ENCODE measurements at regions not wholly inside any gene's neighbourhood (a gene's known extent, or its start where the extent isn't known, plus 50 kb on each side); places are given as distances from the start of the nearest gene placed in this dataset.
A peak's percentile ranks its signal among the peaks of the same experiment; 100 is the strongest.

DNA sequence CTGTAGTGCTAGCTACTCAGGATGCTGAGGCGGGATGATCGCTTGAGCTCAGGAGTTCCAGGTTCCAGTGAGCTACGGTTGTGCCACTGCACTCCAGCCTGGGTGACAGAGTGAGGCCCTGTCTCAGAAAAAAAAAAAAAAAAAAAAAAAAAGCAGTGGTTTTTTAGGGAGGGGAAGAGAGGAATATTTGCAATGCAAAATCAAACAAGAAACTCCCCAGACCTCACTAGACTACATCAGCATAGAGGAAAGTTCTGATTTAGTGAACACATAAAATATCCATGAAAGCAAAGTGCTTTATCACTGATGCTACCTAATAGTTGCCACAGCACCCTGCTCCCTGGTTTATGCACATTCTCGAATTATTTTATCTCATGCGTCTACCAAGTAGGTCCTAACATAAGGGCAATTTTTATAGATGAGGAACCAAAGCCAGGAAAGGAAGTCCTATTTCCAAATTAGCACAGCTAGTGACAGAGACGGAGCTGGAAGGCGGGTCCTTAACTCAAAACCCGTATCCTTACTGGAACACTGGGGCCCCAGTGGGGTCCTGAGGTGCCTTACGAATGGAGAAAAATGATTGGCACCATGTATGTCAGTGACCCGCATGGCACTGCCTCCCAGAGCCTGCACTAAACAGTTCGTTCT, 50.7 kb upstream of the GPR157 start:
- DNase-seq: no peak

DNA sequence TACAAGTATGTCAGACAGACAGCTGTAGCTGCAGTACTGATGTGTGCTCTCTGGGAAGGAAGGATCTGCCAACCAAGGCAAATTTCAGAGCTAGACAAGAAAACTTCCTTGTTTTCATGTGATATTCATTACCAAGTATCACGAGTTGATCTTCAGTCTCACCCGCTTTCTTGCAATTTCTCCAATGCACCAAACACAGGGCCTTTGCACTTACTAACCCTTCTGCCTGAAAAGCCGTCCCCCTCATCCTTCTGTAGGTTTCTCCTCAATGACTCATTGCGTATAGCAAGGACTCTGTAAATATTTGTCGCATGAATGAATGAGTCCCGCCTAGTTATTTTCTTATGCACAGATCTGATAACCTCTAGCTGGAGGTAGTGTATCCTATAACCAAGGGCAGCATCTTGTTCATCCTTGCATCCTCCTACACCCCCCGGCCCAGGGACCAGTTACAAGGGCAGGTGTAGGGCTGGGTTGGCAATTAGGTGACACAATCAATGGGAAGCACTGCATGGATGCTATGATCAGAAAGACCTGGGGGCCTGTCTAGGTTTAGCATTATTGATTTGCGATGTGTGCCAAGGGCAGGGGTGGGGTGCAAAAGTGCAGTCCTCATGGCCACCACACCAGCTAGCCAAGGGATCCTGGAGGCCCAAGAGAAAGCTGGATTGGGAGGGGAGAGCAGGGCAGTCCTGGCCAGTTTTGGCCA, 51.4 kb upstream of the GPR157 start:
- no peak for DNase-seq

DNA sequence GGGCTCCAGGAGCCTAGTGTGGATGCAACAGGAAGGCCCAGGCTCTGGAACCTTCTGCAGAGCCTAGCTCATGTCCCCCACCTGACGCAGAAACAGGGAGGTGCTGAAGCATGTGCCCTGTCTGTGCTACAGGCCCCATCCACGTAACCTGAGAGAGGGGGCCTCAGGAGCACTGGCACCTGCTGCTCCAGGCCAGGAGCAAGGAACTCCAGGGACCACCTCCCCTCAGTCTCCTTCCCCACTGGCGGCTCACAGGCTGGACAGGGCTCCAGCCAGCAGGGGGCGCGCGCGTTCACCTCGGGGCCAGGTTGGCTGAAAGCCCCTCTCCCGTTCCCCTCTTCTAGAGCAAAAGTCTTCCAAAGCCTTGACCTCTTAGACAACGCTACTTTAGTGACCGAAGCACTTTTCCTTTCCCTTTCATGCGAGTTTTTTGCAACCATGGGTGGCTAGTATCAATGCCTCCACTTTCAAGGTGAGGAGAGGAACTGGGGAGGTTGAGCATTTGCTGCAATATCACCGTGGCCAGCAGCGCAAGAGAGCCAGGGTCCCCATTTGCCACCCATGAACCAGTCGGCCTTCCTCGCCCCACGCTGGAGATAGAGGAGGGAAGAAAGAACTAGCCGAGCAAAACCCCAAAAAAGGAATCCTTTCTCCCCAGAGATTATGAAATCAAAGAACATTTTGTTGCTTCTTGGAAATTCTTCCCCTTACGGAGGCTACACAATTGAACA, 52.4 kb upstream of the GPR157 start:
- peak; percentile 81 to 84 for DNase-seq

DNA sequence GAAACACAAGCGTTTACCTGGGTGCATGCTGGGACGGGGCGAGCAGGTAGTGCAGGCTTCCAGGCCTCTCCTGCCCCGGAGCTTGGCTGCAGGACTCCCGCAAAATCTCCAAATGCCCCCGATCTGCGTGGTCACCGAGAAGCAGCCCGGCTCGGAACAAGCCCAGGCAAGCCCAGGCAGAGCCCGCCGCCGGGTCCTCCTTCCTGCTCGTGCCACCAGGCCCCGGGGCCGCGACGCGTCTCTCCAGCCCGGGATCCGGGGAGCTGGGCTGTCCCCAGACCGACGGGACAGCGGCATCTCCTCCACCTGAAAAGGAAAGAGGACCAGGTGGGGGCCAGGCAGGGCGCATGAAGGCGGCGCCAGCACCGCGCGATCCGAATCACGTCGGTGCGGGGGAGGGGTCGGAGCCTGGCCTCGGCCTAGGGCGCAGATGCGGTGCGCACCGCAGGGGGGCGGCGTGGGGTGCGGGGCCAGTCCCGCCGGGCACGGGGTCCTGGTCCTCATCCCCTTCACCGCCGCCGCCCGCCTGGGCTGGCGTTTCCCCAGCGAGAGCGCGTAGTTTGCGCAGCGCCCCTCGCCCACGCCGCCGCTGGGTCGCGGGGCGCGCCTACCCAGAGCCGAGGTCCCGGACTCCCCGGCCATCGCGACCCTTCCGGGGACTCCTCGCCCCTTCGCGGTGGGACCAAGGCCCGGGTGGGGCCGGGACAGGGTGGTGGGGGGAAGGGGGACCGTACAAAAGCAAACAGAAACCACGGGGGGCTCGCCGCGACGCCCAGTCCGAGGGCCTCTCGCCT, 52.4 kb upstream of the H6PD start:
- peak; percentile 31 to 41 for DNase-seq

DNA sequence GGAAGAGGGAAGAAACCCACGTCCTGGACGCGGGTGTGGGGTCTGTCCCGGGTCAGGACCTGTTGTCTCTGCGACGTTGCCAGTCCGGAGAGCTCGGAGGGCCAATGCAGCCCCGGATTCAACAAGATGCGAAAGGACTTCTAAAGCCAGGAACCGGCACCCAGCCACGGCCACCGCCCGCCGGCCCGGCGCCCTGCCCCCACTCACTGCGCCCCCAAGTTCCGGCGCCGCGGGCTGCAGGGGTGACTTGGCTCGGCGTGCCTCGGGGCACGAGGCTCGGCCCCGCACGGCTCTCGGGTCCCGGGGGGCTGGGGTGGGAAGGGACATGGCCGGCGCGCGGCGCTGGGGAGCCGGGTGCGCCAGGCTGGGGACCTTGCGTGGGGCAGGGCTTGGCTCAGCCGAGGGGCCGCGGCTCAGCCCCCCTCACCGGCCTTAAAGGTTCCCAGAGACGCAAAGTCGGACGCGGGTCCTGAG, 51.8 kb upstream of the H6PD start:
- no peak for DNase-seq

DNA sequence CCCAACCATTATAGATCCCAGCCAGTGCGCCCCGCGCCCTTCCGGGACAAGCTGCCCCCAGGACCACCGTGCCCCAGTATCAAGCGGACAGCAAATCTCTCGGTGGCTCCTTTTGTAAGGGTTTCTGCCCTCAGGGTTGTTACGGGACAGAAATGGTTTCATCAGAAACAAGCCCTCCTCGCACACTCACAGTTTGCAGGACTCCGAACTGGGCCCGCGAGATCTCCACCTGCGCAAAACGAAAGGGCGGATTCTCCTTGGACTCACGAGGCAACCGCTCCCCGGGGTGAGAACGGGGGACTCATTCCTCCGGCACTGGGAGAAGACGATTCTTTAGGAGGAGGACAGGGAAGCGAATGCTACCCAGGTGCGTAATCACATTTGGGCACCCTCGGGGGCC, 51.1 kb upstream of the H6PD start:
- no peak for DNase-seq

DNA sequence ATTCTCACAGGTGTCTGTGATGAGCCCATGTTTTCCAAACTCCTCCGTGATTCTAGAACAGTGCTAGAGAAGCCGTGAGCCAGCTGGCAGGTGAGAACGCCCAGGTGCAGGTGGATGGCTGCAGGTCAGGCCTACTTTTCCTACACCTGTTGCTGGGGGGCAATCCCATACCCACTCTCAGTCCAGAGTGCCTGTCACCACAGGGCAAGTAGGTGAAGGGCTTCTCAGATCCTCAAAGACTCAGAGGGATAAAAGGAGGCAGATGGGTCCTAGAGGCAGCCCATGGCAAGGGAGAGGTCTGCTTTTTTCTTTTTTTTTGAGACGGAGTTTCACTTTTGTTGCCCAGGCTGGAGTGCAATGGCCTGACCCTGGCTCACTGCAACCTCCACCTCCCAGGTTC, 50.7 kb upstream of the H6PD start:
- DNase-seq: no peak

DNA sequence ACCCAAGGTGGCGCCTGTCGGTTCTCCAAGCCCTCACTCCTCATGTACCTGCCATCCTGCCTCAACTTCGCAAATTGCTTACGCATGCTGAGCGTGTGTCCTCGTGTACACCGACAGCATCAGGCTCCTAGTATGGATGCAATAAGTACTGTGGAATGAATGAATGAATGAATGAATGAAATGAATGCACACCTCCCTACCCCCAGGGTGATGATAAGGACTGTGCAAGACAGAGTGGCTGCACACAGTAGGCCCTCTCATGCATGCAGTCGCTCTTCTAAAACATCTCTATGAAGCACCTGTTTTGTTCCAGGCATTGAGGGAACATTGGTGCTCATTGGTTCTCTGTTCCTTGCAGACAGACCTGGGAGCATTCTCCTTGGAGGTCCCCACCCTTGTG, 49.8 kb upstream of the H6PD start:
- no peak for DNase-seq
